HCT116 (cell line): ENCODE measurements at regions not wholly inside any gene's neighbourhood (a gene's known extent, or its start where the extent isn't known, plus 50 kb on each side); places are given as distances from the start of the nearest gene placed in this dataset.

ENCODE experiments used
- ATAC-seq: fragments of 200-7000 bp; cut with Tn5 transposase; 2 replicates; pipeline ENCODE4 v1.9.1; 2020; ENCODE audit warnings: mild to moderate bottlenecking, moderate library complexity
- BruUV-seq: library from RNA; stranded (reverse); fragments of 400-500 nt; replicated peaks from 2 replicates; lab custom pipeline; 2021; lab: Mats Ljungman, UMichigan
- CTCF ChIA-PET: fragments of 300-600 bp; sonication (Branson Sonifier 250); formaldehyde crosslinking; loops from one replicate; lab custom pipeline; 2021; ENCODE audit warnings: antibody characterized with exemption; lab: Charles Lee
- POLR2A ChIA-PET: fragments of 300-600, 350-600 bp; sonication (Branson Sonifier 250); formaldehyde crosslinking; loops from one replicate; lab custom pipeline; 2021; ENCODE audit warnings: antibody characterized with exemption; lab: Charles Lee
- RAD21 ChIA-PET, 2 experiments: fragments of 300-600 bp; sonication (Branson Sonifier 250); formaldehyde crosslinking; loops; one replicate each; lab custom pipeline; 2023; ENCODE audit warnings: low total read pairs in 2 of 2; ENCODE audit not compliant: uncharacterized antibody in 2 of 2, unreplicated experiment in 2 of 2, low non-redundant PET in 1 of 2; lab: Charles Lee
- DNase-seq: peaks from one replicate; pipeline ENCODE4 v3.0.0-alpha.2; 2010; ENCODE audit warnings: low read depth, low spot score
- H2AFZ ChIP-seq: fragments of 200-600 bp; shearing (Covaris generic), sonication (generic); 2 replicates; pipeline ENCODE4 v1.6.1; 2017; ENCODE audit warnings: low read depth, mixed run types, mixed read lengths, antibody characterized with exemption, low read length; ENCODE audit not compliant: poor library complexity, severe bottlenecking
- H3K27ac ChIP-seq: 2 replicates; pipeline ENCODE4 v1.5.1; 2012; ENCODE audit warnings: low read depth, low read length
- H3K27me3 ChIP-seq: fragments of 200-600 bp; sonication (generic); 2 replicates; pipeline ENCODE4 v1.6.1; 2016; ENCODE audit warnings: mixed run types, low read length, mixed read lengths; ENCODE audit not compliant: insufficient read depth
- H3K36me3 ChIP-seq, 2 experiments: fragments of 200-500 bp in 1 of 2; fragments of 200-600 bp in 1 of 2; sonication (Bioruptor generic) in 1 of 2; sonication (generic) in 1 of 2; 2 replicates each; pipeline versions ENCODE4 v1.5.1 to v1.6.1; 2014 to 2016; ENCODE audit warnings: low read length in 2 of 2, inconsistent platforms in 1 of 2, mixed read lengths in 1 of 2, mixed run types in 1 of 2; ENCODE audit not compliant: insufficient read depth in 2 of 2, control insufficient read depth in 1 of 2
- H3K4me1 ChIP-seq, 2 experiments: fragments of 200-600 bp in 1 of 2; sonication (generic) in 1 of 2; 2 replicates each; pipeline versions ENCODE4 v1.5.1 to v1.6.1; 2012 to 2017; ENCODE audit warnings: low read length in 2 of 2, inconsistent platforms in 1 of 2, mild to moderate bottlenecking in 1 of 2, mixed read lengths in 1 of 2, mixed run types in 1 of 2, moderate library complexity in 1 of 2; ENCODE audit not compliant: insufficient read depth in 2 of 2, control insufficient read depth in 1 of 2
- H3K4me2 ChIP-seq: fragments of 200-600 bp; sonication (generic); 2 replicates; pipeline ENCODE4 v1.6.1; 2017; ENCODE audit warnings: mixed run types, low read length, mixed read lengths
- H3K4me3 ChIP-seq, 2 experiments: fragments of 200-600 bp in 1 of 2; sonication (generic) in 1 of 2; replicated peaks in 1 of 2; 2 replicates each; pipeline ENCODE4 v1.5.1; 2011 to 2016; ENCODE audit warnings: low read length in 2 of 2, control low read depth in 1 of 2, low read depth in 1 of 2, mild to moderate bottlenecking in 1 of 2, mixed read lengths in 1 of 2, mixed run types in 1 of 2
- H3K79me2 ChIP-seq: fragments of 200-600 bp; sonication (generic); 2 replicates; pipeline ENCODE4 v1.6.1; 2017; ENCODE audit warnings: mild to moderate bottlenecking, mixed run types, low read length, moderate library complexity, mixed read lengths; ENCODE audit not compliant: insufficient read depth
- H3K9ac ChIP-seq: fragments of 200-600 bp; sonication (generic); 2 replicates; pipeline ENCODE4 v1.6.1; 2016; ENCODE audit warnings: low read length, mixed read lengths
- H3K9me2 ChIP-seq: fragments of 200-600 bp; sonication (generic), shearing (Covaris generic); 2 replicates; pipeline ENCODE4 v1.6.1; 2017; ENCODE audit warnings: mixed run types, mild to moderate bottlenecking, moderate library complexity; ENCODE audit not compliant: insufficient read depth
- H3K9me3 ChIP-seq, 2 experiments: fragments of 200-500 bp in 1 of 2; fragments of 200-600 bp in 1 of 2; sonication (Bioruptor generic) in 1 of 2; sonication (generic) in 1 of 2; 2 replicates each; pipeline ENCODE4 v1.6.1; 2014 to 2017; ENCODE audit warnings: low read length in 2 of 2, mixed read lengths in 2 of 2, inconsistent platforms in 1 of 2, low read depth in 1 of 2, mild to moderate bottlenecking in 1 of 2, mixed run types in 1 of 2, moderate library complexity in 1 of 2; ENCODE audit not compliant: control insufficient read depth in 1 of 2, insufficient read depth in 1 of 2
- H4K20me1 ChIP-seq: fragments of 200-600 bp; sonication (generic), shearing (Covaris generic); 2 replicates; pipeline ENCODE4 v1.6.1; 2017; ENCODE audit warnings: mixed run types, mild to moderate bottlenecking, moderate library complexity; ENCODE audit not compliant: insufficient read depth
- ATF3 ChIP-seq: IDR thresholded peaks from 2 replicates; pipeline ENCODE4 v1.6.1; 2012
- CBX3 ChIP-seq: IDR thresholded peaks from 2 replicates; pipeline ENCODE4 v1.6.1; 2012; ENCODE audit warnings: low read depth
- CEBPB ChIP-seq: IDR thresholded peaks from 2 replicates; pipeline ENCODE4 v1.6.1; 2012; ENCODE audit warnings: low read depth
- CTCF ChIP-seq, 3 experiments: fragments of 200-600 bp in 1 of 3; sonication (generic) in 1 of 3; IDR thresholded peaks in 2 of 3; conservative IDR thresholded peaks in 1 of 3; 2 replicates each; pipeline ENCODE4 v1.5.1; 2012 to 2017; ENCODE audit warnings: low read depth in 2 of 3, low read length in 2 of 3, antibody characterized with exemption in 1 of 3, borderline replicate concordance in 1 of 3, control low read depth in 1 of 3, mild to moderate bottlenecking in 1 of 3, mixed read lengths in 1 of 3, mixed run types in 1 of 3, moderate library complexity in 1 of 3; ENCODE audit not compliant: insufficient read depth in 1 of 3
- EZH2 ChIP-seq: fragments of 200-600 bp; sonication (generic); IDR thresholded peaks from 2 replicates; pipeline ENCODE4 v1.6.1; 2017; ENCODE audit warnings: antibody characterized with exemption, mixed run types
- FOSL1 ChIP-seq: IDR thresholded peaks from 2 replicates; pipeline ENCODE4 v1.6.1; 2012; ENCODE audit warnings: low read depth
- MAX ChIP-seq: IDR thresholded peaks from 2 replicates; pipeline ENCODE4 v1.6.1; 2012
- POLR2A ChIP-seq: IDR thresholded peaks from 2 replicates; pipeline ENCODE4 v1.7.0; 2011; ENCODE audit warnings: borderline replicate concordance; ENCODE audit not compliant: insufficient read depth, insufficient read length; ENCODE audit errors: extremely low read depth
- POLR2AphosphoS5 ChIP-seq: IDR thresholded peaks from 2 replicates; pipeline ENCODE4 v1.6.1; 2011; ENCODE audit warnings: mild to moderate bottlenecking, low read depth, low read length, moderate library complexity
- REST ChIP-seq: IDR thresholded peaks from 2 replicates; pipeline ENCODE4 v1.6.1; 2012; ENCODE audit warnings: low read depth
- SIN3A ChIP-seq: IDR thresholded peaks from 2 replicates; pipeline ENCODE4 v1.6.1; 2012; ENCODE audit warnings: low read depth
- SRF ChIP-seq: IDR thresholded peaks from 2 replicates; pipeline ENCODE4 v1.6.1; 2012; ENCODE audit warnings: low read depth
- ZBTB33 ChIP-seq: IDR thresholded peaks from 2 replicates; pipeline ENCODE4 v1.6.1; 2011; ENCODE audit warnings: mild to moderate bottlenecking, low read length, moderate library complexity; ENCODE audit not compliant: insufficient replicate concordance; ENCODE audit errors: extremely low read depth
- ZNF274 ChIP-seq: fragments of 200-500 bp; sonication (Bioruptor generic); IDR thresholded peaks from 2 replicates; pipeline ENCODE4 v1.6.1; 2014; ENCODE audit warnings: mild to moderate bottlenecking, low read depth, low read length, inconsistent platforms
- intact Hi-C: fragments of 100-400 bp; cut with micrococcal nuclease; formaldehyde crosslinking; loops from 2 replicates; pipeline ENCODE4 v1.10.0; 2022

GRCh38 chr18:60471652-60472051, 99.1 kb upstream of the MC4R start:
- H3K36me3 ChIP-seq = no peaks in the 10 kb centered on the region
- no peaks in the 10 kb centered on the region for H3K9me3 ChIP-seq
- BruUV-seq = no TSS peak
- H3K4me3 ChIP-seq = no peak overlapping the region
- H3K4me2 ChIP-seq = no peak overlapping the region
- no peak overlapping the region for H3K27ac ChIP-seq
- H3K9ac ChIP-seq = no peak overlapping the region
- TF ChIP-seq REST = no peak
- no peak for TF ChIP-seq MAX
- TF ChIP-seq EZH2 = no peak
- no peak for TF ChIP-seq ZNF274
- DNase-seq (no peak), ATAC-seq (no peak)
- no peaks in the 10 kb centered on the region for H3K4me1 ChIP-seq
- no peaks in the 10 kb centered on the region for H3K27me3 ChIP-seq
- ChIA-PET POLR2A (no interaction called here), RAD21 (no interaction called here), CTCF (no interaction called here)
- intact Hi-C loops = no loop called here
- H3K9me2 ChIP-seq = no peaks in the 10 kb centered on the region
- H2AFZ ChIP-seq = no peak overlapping the region
- no peaks in the 10 kb centered on the region for H4K20me1 ChIP-seq
- H3K79me2 ChIP-seq = no peaks in the 10 kb centered on the region

- H3K4me1 ChIP-seq = no peaks in the 10 kb centered on the region
- H3K27me3 ChIP-seq = no peaks in the 10 kb centered on the region
- RAD21 ChIA-PET = no interaction called here
- ATAC-seq = no peak
- no peak for DNase-seq
- no peaks in the 10 kb centered on the region for H4K20me1 ChIP-seq
- no TSS peak for BruUV-seq
- H3K27ac ChIP-seq = no peak overlapping the region
- no peak overlapping the region for H2AFZ ChIP-seq
- no peak overlapping the region for H3K9ac ChIP-seq
- CTCF ChIA-PET = no interaction called here
- peaks cover 5% of the 10 kb centered on the region; the same call in 1 of the 2 replicates for H3K9me2 ChIP-seq
- no peaks in the 10 kb centered on the region for H3K79me2 ChIP-seq
- H3K9me3 ChIP-seq = no peaks in the 10 kb centered on the region
- intact Hi-C loops = no loop called here
- no peaks in the 10 kb centered on the region for H3K36me3 ChIP-seq
- POLR2A ChIA-PET = no interaction called here
- no peak overlapping the region for H3K4me3 ChIP-seq
- no peak overlapping the region for H3K4me2 ChIP-seq
- no peak for TF ChIP-seq CEBPB
- no peak for TF ChIP-seq CTCF (IDR thresholded peaks at IDR 0.05 in 2 of 3, conservative IDR thresholded peaks at IDR 0.05 in 1 of 3; ENCODE audit: borderline replicate concordance in 1 of 3, insufficient read depth in 1 of 3, low read depth in 2 of 3, low read length in 2 of 3)
- TF ChIP-seq ZBTB33 = no peak
- TF ChIP-seq SRF = no peak
- TF ChIP-seq FOSL1 = no peak
- TF ChIP-seq CBX3 = no peak
- TF ChIP-seq SIN3A = no peak
- TF ChIP-seq POLR2A = no peak
- TF ChIP-seq ATF3 = no peak
- no peak for TF ChIP-seq POLR2AphosphoS5
These were observed 112.6 kb upstream of the MC4R start for GRCh38 chr18:60485201-60485600.
